ENCODE measurements at regions not wholly inside any gene's neighbourhood (a gene's known extent, or its start where the extent isn't known, plus 50 kb on each side); places are given as distances from the start of the nearest gene placed in this dataset.

DNA sequence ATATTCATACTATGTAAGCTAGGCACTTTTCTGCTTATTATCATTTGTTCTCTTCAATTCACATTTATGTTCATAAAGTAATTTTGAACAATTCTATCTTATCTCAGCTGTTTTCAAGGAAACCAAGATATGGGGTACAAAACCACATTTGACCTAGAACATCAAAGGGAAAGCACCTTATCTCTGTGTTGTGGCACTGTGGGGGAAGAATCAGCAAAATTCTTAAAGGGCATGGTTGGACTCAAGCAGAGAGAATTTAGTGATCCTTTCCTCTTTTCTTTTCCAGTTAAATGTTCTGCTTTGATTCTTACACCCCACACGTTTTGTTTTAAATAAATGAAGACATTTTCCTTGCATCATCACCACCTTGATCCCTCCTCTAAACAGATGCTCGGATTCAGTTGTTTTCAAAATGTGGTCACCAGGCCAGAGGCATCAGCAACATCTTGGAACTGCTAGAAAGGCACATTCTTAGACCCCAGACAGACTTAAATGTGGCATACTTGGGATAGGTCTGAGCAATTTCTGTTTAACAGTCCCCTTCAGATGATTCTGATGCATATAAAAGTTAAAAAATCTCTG, 128.4 kb upstream of the TP63 start:
- no peak overlapping the region for H3K4me3 ChIP-seq (ENCODE audit: control insufficient read depth, low read depth, low read length)
- DNase-seq (ENCODE audit: low read depth): no peak
- TF ChIP-seq, protein P1, sequence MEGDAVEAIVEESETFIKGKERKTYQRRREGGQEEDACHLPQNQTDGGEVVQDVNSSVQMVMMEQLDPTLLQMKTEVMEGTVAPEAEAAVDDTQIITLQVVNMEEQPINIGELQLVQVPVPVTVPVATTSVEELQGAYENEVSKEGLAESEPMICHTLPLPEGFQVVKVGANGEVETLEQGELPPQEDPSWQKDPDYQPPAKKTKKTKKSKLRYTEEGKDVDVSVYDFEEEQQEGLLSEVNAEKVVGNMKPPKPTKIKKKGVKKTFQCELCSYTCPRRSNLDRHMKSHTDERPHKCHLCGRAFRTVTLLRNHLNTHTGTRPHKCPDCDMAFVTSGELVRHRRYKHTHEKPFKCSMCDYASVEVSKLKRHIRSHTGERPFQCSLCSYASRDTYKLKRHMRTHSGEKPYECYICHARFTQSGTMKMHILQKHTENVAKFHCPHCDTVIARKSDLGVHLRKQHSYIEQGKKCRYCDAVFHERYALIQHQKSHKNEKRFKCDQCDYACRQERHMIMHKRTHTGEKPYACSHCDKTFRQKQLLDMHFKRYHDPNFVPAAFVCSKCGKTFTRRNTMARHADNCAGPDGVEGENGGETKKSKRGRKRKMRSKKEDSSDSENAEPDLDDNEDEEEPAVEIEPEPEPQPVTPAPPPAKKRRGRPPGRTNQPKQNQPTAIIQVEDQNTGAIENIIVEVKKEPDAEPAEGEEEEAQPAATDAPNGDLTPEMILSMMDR (IDR thresholded peaks at IDR 0.05; ENCODE audit: control insufficient read depth, insufficient read depth, low read depth, low read length, missing control alignments): no peak

DNA sequence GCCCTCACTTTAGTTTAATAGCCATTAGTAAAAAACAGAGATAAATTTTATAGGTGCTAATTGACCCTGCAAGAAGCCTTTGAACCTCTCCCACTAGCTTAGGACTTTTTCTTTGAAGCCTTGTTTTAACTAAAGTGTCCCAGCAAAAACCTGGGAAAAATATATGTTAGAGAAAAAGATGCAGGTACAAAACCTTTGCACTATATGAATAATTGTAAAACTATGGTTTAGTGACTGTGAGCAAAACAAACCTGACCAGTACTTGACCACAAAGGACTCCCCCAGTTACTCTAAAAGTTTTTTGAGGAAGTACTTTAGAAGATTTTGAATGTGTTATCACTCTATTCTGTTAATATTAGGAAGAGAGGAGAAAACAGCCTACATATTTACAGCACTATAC, 123.3 kb upstream of the TP63 start:
- DNase-seq (ENCODE audit: low read depth): no peak
- TF ChIP-seq, protein P1 (IDR thresholded peaks at IDR 0.05; ENCODE audit: control insufficient read depth, insufficient read depth, low read depth, low read length, missing control alignments): no peak
- H3K4me3 ChIP-seq (ENCODE audit: control insufficient read depth, low read depth, low read length): no peak overlapping the region

DNA sequence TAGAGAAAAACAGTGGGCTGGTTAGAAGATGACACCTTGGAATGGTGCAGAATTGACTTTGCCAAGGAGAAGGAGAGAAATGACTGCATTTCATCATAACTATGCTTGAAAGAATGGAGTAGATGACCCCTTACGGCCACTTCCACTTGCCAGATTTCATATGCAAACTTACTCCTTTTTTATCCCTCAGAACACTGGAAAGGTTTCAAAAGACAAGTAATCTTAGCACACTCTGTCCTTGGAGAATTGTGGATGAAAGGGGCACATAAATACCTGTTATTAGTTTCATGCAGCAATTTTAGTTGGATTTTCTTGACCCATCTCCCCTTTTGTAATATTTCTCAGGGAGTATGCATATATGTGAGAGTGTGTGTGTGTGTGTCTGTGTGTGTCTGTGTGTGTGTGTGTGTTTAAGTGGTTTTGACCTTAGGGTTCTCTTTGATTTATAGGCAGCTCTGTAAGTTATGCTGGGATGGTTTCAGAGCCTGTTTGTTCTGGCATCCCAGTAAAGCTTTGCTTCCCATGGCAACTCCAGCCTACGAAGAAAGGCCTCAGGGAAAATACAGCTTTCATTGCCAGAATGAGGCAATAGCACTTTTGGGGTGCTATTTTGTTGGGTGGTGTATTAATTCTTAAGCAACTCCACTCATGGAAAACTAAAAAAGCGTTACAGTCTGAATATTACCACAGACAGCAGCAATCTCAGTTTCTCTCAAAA, 122.2 kb upstream of the TP63 start:
- DNase-seq (ENCODE audit: low read depth): peak; percentile 34
- TF ChIP-seq, protein P1 (IDR thresholded peaks at IDR 0.05; ENCODE audit: control insufficient read depth, insufficient read depth, low read depth, low read length, missing control alignments): no peak
- H3K4me3 ChIP-seq (ENCODE audit: control insufficient read depth, low read depth, low read length): no peak overlapping the region

DNA sequence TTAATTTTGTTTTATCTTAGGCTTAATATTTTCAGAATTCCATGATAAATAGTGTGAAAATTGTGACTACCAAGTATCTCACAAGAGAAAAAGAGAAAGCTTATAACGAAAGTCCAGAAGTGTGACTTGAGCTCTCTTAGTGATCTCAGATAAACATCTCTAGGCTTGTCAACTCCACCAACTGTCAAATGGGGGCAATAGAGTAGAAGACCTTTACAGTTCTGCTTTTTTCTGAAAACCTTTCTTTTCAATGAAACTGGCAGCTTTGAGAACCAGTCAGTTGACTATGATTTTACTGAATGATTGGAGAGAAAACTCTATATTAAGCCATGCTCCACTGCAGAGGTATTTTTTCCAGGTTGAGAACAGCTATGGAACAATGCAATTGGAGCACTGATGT, 119.2 kb upstream of the TP63 start:
- TF ChIP-seq, protein P1 (IDR thresholded peaks at IDR 0.05; ENCODE audit: control insufficient read depth, insufficient read depth, low read depth, low read length, missing control alignments): no peak
- no peak overlapping the region for H3K4me3 ChIP-seq (ENCODE audit: control insufficient read depth, low read depth, low read length)
- DNase-seq (ENCODE audit: low read depth): no peak

DNA sequence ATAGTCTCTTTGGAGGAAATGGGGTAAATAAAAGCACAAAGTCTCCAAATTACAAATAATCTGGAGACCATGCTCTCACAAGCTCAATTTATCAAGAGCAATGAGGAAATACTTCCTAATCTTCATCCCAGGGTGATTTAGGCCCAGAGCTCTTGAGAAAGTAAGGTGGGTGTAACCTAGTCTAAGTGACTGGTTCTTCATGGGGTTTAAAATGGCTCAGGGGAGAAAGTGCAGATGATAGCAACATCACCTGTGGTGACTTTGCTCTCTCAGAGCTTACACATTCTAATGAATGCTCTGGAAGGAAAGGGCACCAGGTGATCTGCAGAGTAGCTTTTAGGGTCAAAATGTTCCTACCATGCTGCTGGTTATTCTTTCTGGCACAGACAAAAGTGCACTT, 118.4 kb upstream of the TP63 start:
- DNase-seq (ENCODE audit: low read depth): no peak
- TF ChIP-seq, protein P1 (IDR thresholded peaks at IDR 0.05; ENCODE audit: control insufficient read depth, insufficient read depth, low read depth, low read length, missing control alignments): no peak
- no peak overlapping the region for H3K4me3 ChIP-seq (ENCODE audit: control insufficient read depth, low read depth, low read length)

DNA sequence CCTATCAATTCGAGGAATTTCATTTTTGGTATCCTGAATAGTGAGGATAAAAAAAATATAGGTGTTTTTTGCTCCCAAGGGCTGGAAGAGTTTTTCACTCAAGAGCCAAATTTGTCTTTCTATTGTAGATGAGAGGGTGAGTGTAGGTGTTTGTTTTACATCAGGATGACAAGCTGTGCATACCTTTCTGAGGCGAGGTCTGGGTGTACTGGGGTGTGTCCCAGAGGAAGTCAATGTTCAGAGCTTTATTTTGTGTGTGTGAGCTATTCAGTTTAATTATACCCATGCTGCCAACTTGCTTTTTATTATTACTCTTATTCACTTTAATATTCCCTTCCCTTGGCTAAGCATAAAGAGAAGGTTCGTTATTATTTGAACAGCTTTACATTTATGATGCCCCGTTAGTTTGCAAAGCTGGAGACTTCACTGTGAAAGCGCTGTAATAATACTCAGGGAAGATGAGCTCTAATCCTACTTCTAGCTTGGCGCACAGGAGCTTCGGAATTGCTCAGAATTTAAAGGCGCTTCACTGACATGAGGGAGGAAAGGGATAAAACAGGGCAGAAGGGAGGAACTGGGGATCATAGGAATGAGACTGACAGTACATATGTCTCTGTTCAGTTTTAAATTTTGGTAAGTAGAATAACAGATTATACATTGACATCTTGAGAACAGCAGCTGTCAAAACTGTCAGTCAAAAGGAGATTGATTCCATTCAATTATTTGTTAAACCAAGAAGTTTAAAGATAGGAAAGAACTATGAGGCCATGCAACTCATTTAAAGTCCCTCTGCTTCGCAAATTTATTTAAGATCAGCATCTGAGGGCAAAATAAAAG, 117.7 kb upstream of the TP63 start:
- H3K4me3 ChIP-seq (ENCODE audit: control insufficient read depth, low read depth, low read length): no peak overlapping the region
- TF ChIP-seq, protein P1 (IDR thresholded peaks at IDR 0.05; ENCODE audit: control insufficient read depth, insufficient read depth, low read depth, low read length, missing control alignments): no peak

More for the DNA sequence above, 117.7 kb upstream of the TP63 start:
- no peak for DNase-seq (ENCODE audit: low read depth)
